GM12878 (cell line): ENCODE measurements at regions not wholly inside any gene's neighbourhood (a gene's known extent, or its start where the extent isn't known, plus 50 kb on each side); places are given as distances from the start of the nearest gene placed in this dataset.

Source experiments
- ATAC-seq: fragments of 200-7000 bp; cut with Tn5 transposase; 3 replicates; pipeline ENCODE4 v1.9.1; 2020; ENCODE audit warnings: mild to moderate bottlenecking, moderate library complexity
- BruUV-seq: library from RNA; stranded (reverse); fragments of 400-500 nt; replicated peaks from 2 replicates; lab custom pipeline; 2021; lab: Mats Ljungman, UMichigan
- CTCF ChIA-PET: fragments of 300-600 bp; sonication (Branson Sonifier 250); formaldehyde crosslinking; extraction: SDS; loops from one replicate; lab custom pipeline; 2021; ENCODE audit warnings: inconsistent platforms; lab: Yijun Ruan, JAX
- POLR2A ChIA-PET: fragments of 350-600 bp; formaldehyde crosslinking; extraction: SDS; loops from one replicate; lab custom pipeline; 2021; ENCODE audit warnings: inconsistent platforms; lab: Charles Lee
- RAD21 ChIA-PET: fragments of 300-600 bp; sonication (Branson Sonifier 250); formaldehyde crosslinking; loops from one replicate; lab custom pipeline; 2023; ENCODE audit warnings: antibody characterized with exemption; ENCODE audit not compliant: unreplicated experiment; lab: Charles Lee
- SMC1A ChIA-PET: fragments of 300-600 bp; sonication (Branson Sonifier 250); formaldehyde crosslinking; loops from one replicate; lab custom pipeline; 2023; ENCODE audit not compliant: unreplicated experiment, uncharacterized antibody; lab: Charles Lee
- DNase-seq: peaks from one replicate; pipeline ENCODE4 v3.0.0-alpha.2; 2011; ENCODE audit warnings: low read depth, low spot score
- FAIRE-seq: peaks from 3 replicates; lab custom pipeline; 2011; peaks lifted over from hg19 to GRCh38; lab: Jason Lieb, UNC
- H2AFZ ChIP-seq: 2 replicates; pipeline ENCODE4 v1.6.0; 2011; ENCODE audit warnings: low read depth, low read length, control low read depth; ENCODE audit not compliant: control insufficient read depth
- H3K27ac ChIP-seq: 2 replicates; pipeline ENCODE4 v1.5.1; 2011; ENCODE audit warnings: control low read depth; ENCODE audit not compliant: control insufficient read depth, insufficient read depth
- H3K27me3 ChIP-seq, 2 experiments: replicated peaks in 1 of 2; 2 replicates each; pipeline versions ENCODE4 v1.6.0 to v1.6.1; 2011; ENCODE audit warnings: low read length in 1 of 2; ENCODE audit not compliant: control insufficient read depth in 2 of 2, insufficient read depth in 2 of 2
- H3K36me3 ChIP-seq, 2 experiments: 2 replicates each; pipeline ENCODE4 v1.5.1; 2011; ENCODE audit warnings: low read length in 1 of 2; ENCODE audit not compliant: control insufficient read depth in 2 of 2, insufficient read depth in 2 of 2
- H3K4me1 ChIP-seq: 2 replicates; pipeline ENCODE4 v1.6.1; 2011; ENCODE audit warnings: mild to moderate bottlenecking, low read length, moderate library complexity, mixed read lengths; ENCODE audit not compliant: control insufficient read depth, insufficient read depth
- H3K4me2 ChIP-seq: 2 replicates; pipeline ENCODE4 v1.6.0; 2011; ENCODE audit warnings: control low read depth; ENCODE audit not compliant: control insufficient read depth, insufficient read depth
- H3K4me3 ChIP-seq: fragments of 200-600 bp; sonication (generic); 2 replicates; pipeline ENCODE4 v1.5.1; 2016
- H3K79me2 ChIP-seq: 2 replicates; pipeline ENCODE4 v1.6.0; 2011; ENCODE audit warnings: low read length; ENCODE audit not compliant: control insufficient read depth, insufficient read depth
- H3K9ac ChIP-seq: 2 replicates; pipeline ENCODE4 v1.8.0; 2011; ENCODE audit warnings: low read length, control low read depth, mixed read lengths; ENCODE audit not compliant: control insufficient read depth, insufficient read depth
- H3K9me3 ChIP-seq: replicated peaks from 3 replicates; pipeline ENCODE4 v1.5.1; 2011; ENCODE audit warnings: mild to moderate bottlenecking, low read length; ENCODE audit not compliant: control insufficient read depth, insufficient read depth
- H4K20me1 ChIP-seq: 2 replicates; pipeline ENCODE4 v1.6.0; 2011; ENCODE audit not compliant: control insufficient read depth, insufficient read depth
- CBX3 ChIP-seq: fragments of 200-600 bp; sonication (generic); IDR thresholded peaks from 2 replicates; pipeline ENCODE4 v1.6.1; 2016; ENCODE audit warnings: low read depth, borderline replicate concordance
- CREM ChIP-seq: IDR thresholded peaks from 2 replicates; pipeline ENCODE4 v1.6.1; 2014; ENCODE audit warnings: antibody characterized with exemption, low read depth
- EGR1 ChIP-seq, 2 experiments: IDR thresholded peaks; 1 replicate in 1 of 2; 2 replicates in 1 of 2; pipeline ENCODE4 v1.6.1; 2011 to 2012; ENCODE audit warnings: low read depth in 2 of 2, low read length in 2 of 2, borderline replicate concordance in 1 of 2, mild to moderate bottlenecking in 1 of 2, moderate library complexity in 1 of 2
- HDAC6 ChIP-seq: fragments of 200-600 bp; sonication (generic); IDR thresholded peaks from one replicate; pipeline ENCODE4 v1.8.0; 2017; ENCODE audit warnings: antibody characterized with exemption; ENCODE audit not compliant: unreplicated experiment
- IKZF1 ChIP-seq: fragments of 450-650 bp; conservative IDR thresholded peaks from 2 replicates; pipeline ENCODE4 v1.6.1; 2017; ENCODE audit warnings: antibody characterized with exemption, mild to moderate bottlenecking
- LARP7 ChIP-seq: fragments of 450-650 bp; IDR thresholded peaks from 2 replicates; pipeline ENCODE4 v1.6.1; 2017; ENCODE audit warnings: mild to moderate bottlenecking
- MEF2B ChIP-seq: fragments of 450-650 bp; IDR thresholded peaks from 2 replicates; pipeline ENCODE4 v1.6.1; 2018; ENCODE audit warnings: mild to moderate bottlenecking, moderate library complexity; ENCODE audit not compliant: partially characterized antibody, poor library complexity, severe bottlenecking
- NFIC ChIP-seq: IDR thresholded peaks from 2 replicates; pipeline ENCODE4 v1.6.1; 2012; ENCODE audit warnings: low read depth, mild to moderate bottlenecking, inconsistent platforms, low read length, moderate library complexity
- POLR2AphosphoS2 ChIP-seq: IDR thresholded peaks from 2 replicates; pipeline ENCODE4 v1.6.1; 2011; ENCODE audit warnings: low read depth, mild to moderate bottlenecking, low read length, improper control_type of control experiment, moderate library complexity
- RB1 ChIP-seq: fragments of 450-650 bp; formaldehyde crosslinking; IDR thresholded peaks from 2 replicates; pipeline ENCODE4 v1.6.1; 2017; ENCODE audit warnings: mild to moderate bottlenecking, borderline replicate concordance
- RFX5 ChIP-seq: IDR thresholded peaks from 2 replicates; pipeline ENCODE4 v1.6.1; 2011; ENCODE audit warnings: low read depth, low read length, improper control_type of control experiment
- SIX5 ChIP-seq: IDR thresholded peaks from 2 replicates; pipeline ENCODE4 v1.6.1; 2011; ENCODE audit warnings: mild to moderate bottlenecking, low read depth, low read length, moderate library complexity; ENCODE audit not compliant: severe bottlenecking
- SPI1 ChIP-seq: IDR thresholded peaks from 2 replicates; pipeline ENCODE4 v1.6.1; 2011; ENCODE audit warnings: low read depth, mild to moderate bottlenecking, low read length, moderate library complexity, borderline replicate concordance; ENCODE audit not compliant: insufficient read depth
- SRF ChIP-seq, 2 experiments: IDR thresholded peaks; 2 replicates each; pipeline ENCODE4 v1.6.1; 2011; ENCODE audit warnings: low read depth in 2 of 2, low read length in 2 of 2, mild to moderate bottlenecking in 1 of 2, moderate library complexity in 1 of 2
- ZBED1 ChIP-seq: IDR thresholded peaks from 2 replicates; pipeline ENCODE4 v1.6.1; 2016; ENCODE audit warnings: borderline replicate concordance
- ZBTB40 ChIP-seq: fragments of 450-650 bp; IDR thresholded peaks from 2 replicates; pipeline ENCODE4 v1.6.1; 2016; ENCODE audit warnings: mild to moderate bottlenecking, moderate library complexity, borderline replicate concordance
- ZNF687 ChIP-seq: fragments of 450-650 bp; IDR thresholded peaks from 2 replicates; pipeline ENCODE4 v1.6.1; 2017; ENCODE audit warnings: mild to moderate bottlenecking, moderate library complexity
- WGBS: methylation state at CpG from one replicate; pipeline ENCODE4 v1.1.6; 2016; ENCODE audit warnings: low lambda C conversion rate; ENCODE audit not compliant: insufficient replicate concordance, insufficient coverage; ENCODE audit errors: missing lambda C conversion rate; 5-methylcytosine and 5-hydroxymethylcytosine counted together
- in situ Hi-C: fragments of 300-500 bp; cut with MboI; formaldehyde crosslinking; loops from 9 replicates; pipeline ENCODE4 v1.14.3; 2018; ENCODE audit warnings: mixed read lengths
- intact Hi-C: fragments of 100-400 bp; cut with micrococcal nuclease; formaldehyde crosslinking; loops from one replicate; pipeline ENCODE4 v1.14.2; 2022; ENCODE audit not compliant: unreplicated experiment

- TF ChIP-seq ZBTB40 (no peak), RB1 (no peak)
These were observed 66.9 kb upstream of the NRXN3 start (continued) for GRCh38 chr14:78103271-78103670.

GRCh38 chr14:78104160-78104559 is 66.0 kb upstream of the NRXN3 start:
- no peak for FAIRE-seq

More at GRCh38 chr14:78104160-78104559, 66.0 kb upstream of the NRXN3 start:
- H3K27ac ChIP-seq = no peak overlapping the region
- ATAC-seq (no peak), DNase-seq (no peak)
- TF ChIP-seq SRF (IDR thresholded peaks at IDR 0.05; ENCODE audit: low read depth in 2 of 2, low read length in 2 of 2) (0 out of 4 replicates have a peak, but pooled peaks of 1 of the 2 experiments have one; percentile 27), HDAC6 (no peak), CBX3 (no peak), SIX5 (no peak), ZBED1 (no peak), EGR1 (IDR thresholded peaks at IDR 0.05; ENCODE audit: borderline replicate concordance in 1 of 2, low read depth in 2 of 2, low read length in 2 of 2) (no peak), IKZF1 (no peak), CREM (no peak), MEF2B (no peak), NFIC (no peak), LARP7 (no peak), RFX5 (no peak), POLR2AphosphoS2 (no peak), SPI1 (peak; percentile 31; the same call in 1 of the 2 replicates), ZNF687 (no peak)
- WGBS = 20% methylated on average over 7 of the region's 7 CpGs
- ChIA-PET CTCF (no interaction called here), RAD21 (no interaction called here), SMC1A (no interaction called here), POLR2A (no interaction called here)
- H3K4me3 ChIP-seq = no peak overlapping the region
- no peak overlapping the region for H3K9ac ChIP-seq
- in situ Hi-C loops = no loop called here
- no peaks in the 10 kb centered on the region for H3K36me3 ChIP-seq
- no peaks in the 10 kb centered on the region; a peak in 1 of 4 replicates for H3K27me3 ChIP-seq
- BruUV-seq = no TSS peak
- no peaks in the 10 kb centered on the region for H3K79me2 ChIP-seq
- H4K20me1 ChIP-seq = no peaks in the 10 kb centered on the region
- intact Hi-C loops = no loop called here
- no peak overlapping the region for H3K4me2 ChIP-seq
- H3K4me1 ChIP-seq = no peaks in the 10 kb centered on the region
- H2AFZ ChIP-seq = no peak overlapping the region
- H3K9me3 ChIP-seq = no peaks in the 10 kb centered on the region
